MM.1S (cell line): ENCODE measurements at regions not wholly inside any gene's neighbourhood (a gene's known extent, or its start where the extent isn't known, plus 50 kb on each side); places are given as distances from the start of the nearest gene placed in this dataset.
"Not testable (repeated sequence)": the region's sequence is repeated elsewhere in the genome, so short reads cannot be mapped to it uniquely, and the experiment has no call there.

Source experiments
- DNase-seq: peaks from one replicate; pipeline ENCODE4 v3.0.0-alpha.2; 2015
- H2AFZ ChIP-seq: fragments of 300-600 bp; sonication (generic); 2 replicates; pipeline ENCODE4 v1.6.0; 2016; ENCODE audit warnings: antibody characterized with exemption, low read length
- H3F3A ChIP-seq: fragments of 300-600 bp; sonication (generic); 2 replicates; pipeline ENCODE4 v1.6.1; 2016; ENCODE audit warnings: mild to moderate bottlenecking, antibody characterized with exemption, low read length, moderate library complexity, mixed read lengths; ENCODE audit not compliant: insufficient read depth
- H3K27ac ChIP-seq: fragments of 300-600 bp; sonication (generic); 2 replicates; pipeline ENCODE4 v1.5.1; 2016; ENCODE audit warnings: mild to moderate bottlenecking, low read length
- H3K27me3 ChIP-seq: fragments of 300-600 bp; sonication (generic); replicated peaks from 2 replicates; pipeline ENCODE4 v1.6.0; 2016; ENCODE audit warnings: low read length; ENCODE audit not compliant: insufficient read depth
- H3K36me3 ChIP-seq: fragments of 300-600 bp; sonication (generic); replicated peaks from 2 replicates; pipeline ENCODE4 v1.6.1; 2016; ENCODE audit warnings: mild to moderate bottlenecking, low read length, mixed read lengths; ENCODE audit not compliant: insufficient read depth
- H3K4me1 ChIP-seq: fragments of 300-600 bp; sonication (generic); 2 replicates; pipeline ENCODE4 v1.6.1; 2016; ENCODE audit warnings: low read length, mixed read lengths
- H3K4me2 ChIP-seq: fragments of 300-600 bp; sonication (generic); 2 replicates; pipeline ENCODE4 v1.6.0; 2016; ENCODE audit warnings: low read depth, low read length
- H3K4me3 ChIP-seq: fragments of 300-600 bp; sonication (generic); 2 replicates; pipeline ENCODE4 v1.5.1; 2016; ENCODE audit warnings: low read length, mixed read lengths
- H3K79me2 ChIP-seq: fragments of 300-600 bp; sonication (generic); 2 replicates; pipeline ENCODE4 v1.6.1; 2016; ENCODE audit warnings: mixed run types, low read length, mixed read lengths
- H3K9ac ChIP-seq: fragments of 300-600 bp; sonication (generic); 2 replicates; pipeline ENCODE4 v1.6.1; 2016; ENCODE audit warnings: low read length, mixed read lengths
- H3K9me2 ChIP-seq: fragments of 300-600 bp; sonication (generic); replicated peaks from 2 replicates; pipeline ENCODE4 v1.6.1; 2016; ENCODE audit warnings: mild to moderate bottlenecking, low read length, mixed read lengths; ENCODE audit not compliant: insufficient read depth
- H3K9me3 ChIP-seq: fragments of 300-600 bp; sonication (generic); replicated peaks from 2 replicates; pipeline ENCODE4 v1.6.1; 2016; ENCODE audit warnings: mild to moderate bottlenecking, low read length, mixed read lengths; ENCODE audit not compliant: insufficient read depth
- H4K20me1 ChIP-seq: fragments of 300-600 bp; sonication (generic); 2 replicates; pipeline ENCODE4 v1.6.1; 2016; ENCODE audit warnings: mild to moderate bottlenecking, low read length, moderate library complexity, mixed read lengths; ENCODE audit not compliant: insufficient read depth
- CTCF ChIP-seq: fragments of 300-600 bp; sonication (generic); IDR thresholded peaks from 2 replicates; pipeline ENCODE4 v1.5.1; 2016; ENCODE audit warnings: antibody characterized with exemption, low read length, mixed read lengths
- EZH2 ChIP-seq: fragments of 300-600 bp; sonication (generic); optimal IDR thresholded peaks from 2 replicates; pipeline ENCODE3; 2017; ENCODE audit warnings: low read depth, mild to moderate bottlenecking, antibody characterized with exemption, low read length, mixed read lengths
- EZH2phosphoT487 ChIP-seq: fragments of 300-600 bp; sonication (generic); IDR thresholded peaks from 2 replicates; pipeline ENCODE4 v1.6.1; 2018; ENCODE audit warnings: antibody characterized with exemption, low read length

- Histone ChIP-seq H3K9me3 (no peaks in the 10 kb centered on the region), H3K4me1 (no peaks in the 10 kb centered on the region), H4K20me1 (no peaks in the 10 kb centered on the region), H2AFZ (no peak overlapping the region), H3K4me3 (no peak overlapping the region), H3K27me3 (no peaks in the 10 kb centered on the region), H3K4me2 (no peak overlapping the region), H3K27ac (no peak overlapping the region), H3K79me2 (no peaks in the 10 kb centered on the region), H3K36me3 (no peaks in the 10 kb centered on the region), H3K9ac (no peak overlapping the region), H3K9me2 (no peaks in the 10 kb centered on the region), H3F3A (no peaks in the 10 kb centered on the region)
- DNase-seq: no peak
- no peak for TF ChIP-seq EZH2phosphoT487
- no peak for TF ChIP-seq CTCF
- TF ChIP-seq EZH2: no peak
Observed at GRCh38 chr2:116810071-116810470, 1004.4 kb upstream of the DDX18 start.

GRCh38 chr2:116810645-116811044, 1003.8 kb upstream of the DDX18 start:
- Histone ChIP-seq H3K79me2 (no peaks in the 10 kb centered on the region), H3K9ac (no peak overlapping the region), H3K4me2 (no peak overlapping the region), H4K20me1 (no peaks in the 10 kb centered on the region), H3K27me3 (no peaks in the 10 kb centered on the region), H3K27ac (no peak overlapping the region), H3F3A (no peaks in the 10 kb centered on the region), H2AFZ (no peak overlapping the region), H3K9me3 (no peaks in the 10 kb centered on the region), H3K9me2 (no peaks in the 10 kb centered on the region), H3K4me1 (no peaks in the 10 kb centered on the region), H3K36me3 (no peaks in the 10 kb centered on the region), H3K4me3 (no peak overlapping the region)
- no peak for DNase-seq
- TF ChIP-seq CTCF: no peak
- no peak for TF ChIP-seq EZH2phosphoT487
- TF ChIP-seq EZH2: no peak

GRCh38 chr2:116819355-116819754, 995.1 kb upstream of the DDX18 start:
- Histone ChIP-seq H3K9ac (no peak overlapping the region), H3F3A (no peaks in the 10 kb centered on the region), H3K4me3 (no peak overlapping the region), H3K9me3 (no peaks in the 10 kb centered on the region), H3K36me3 (no peaks in the 10 kb centered on the region), H3K9me2 (no peaks in the 10 kb centered on the region), H3K27me3 (no peaks in the 10 kb centered on the region), H2AFZ (no peak overlapping the region), H3K27ac (no peak overlapping the region), H3K79me2 (no peaks in the 10 kb centered on the region), H3K4me1 (no peaks in the 10 kb centered on the region), H3K4me2 (no peak overlapping the region), H4K20me1 (no peaks in the 10 kb centered on the region)
- no peak for DNase-seq
- TF ChIP-seq EZH2phosphoT487 (no peak), CTCF (0 out of 2 replicates have a peak, but pooled peaks have one; percentile 3)

- Histone ChIP-seq H3K27ac (no peak overlapping the region), H3K4me1 (no peaks in the 10 kb centered on the region), H3K36me3 (no peaks in the 10 kb centered on the region), H4K20me1 (no peaks in the 10 kb centered on the region), H3K4me2 (no peak overlapping the region), H3K27me3 (no peaks in the 10 kb centered on the region), H3K9me3 (no peaks in the 10 kb centered on the region), H3K9me2 (no peaks in the 10 kb centered on the region), H3F3A (no peaks in the 10 kb centered on the region), H2AFZ (no peak overlapping the region), H3K4me3 (no peak overlapping the region), H3K9ac (no peak overlapping the region), H3K79me2 (no peaks in the 10 kb centered on the region)
- TF ChIP-seq EZH2phosphoT487: no peak
- TF ChIP-seq CTCF: no peak
- TF ChIP-seq EZH2: no peak
- DNase-seq: no peak
Observed at GRCh38 chr2:116820986-116821385, 993.5 kb upstream of the DDX18 start.

DNA sequence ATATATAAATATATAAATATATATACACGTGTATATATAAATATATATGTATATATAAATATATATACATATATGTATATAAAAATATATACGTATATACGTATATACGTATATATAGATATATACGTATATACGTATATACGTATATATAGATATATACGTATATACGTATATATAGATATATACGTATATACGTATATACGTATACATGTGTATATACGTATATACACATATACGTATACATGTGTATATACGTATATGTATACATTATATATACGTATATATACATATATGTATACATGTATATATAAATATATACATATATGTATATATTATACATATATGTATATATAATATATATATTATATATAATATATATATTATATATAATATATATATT, 984.9 kb upstream of the DDX18 start:
- not testable (repeated sequence) for H3K4me1 ChIP-seq, H3F3A ChIP-seq, H3K4me2 ChIP-seq, H2AFZ ChIP-seq, H3K9me3 ChIP-seq, H3K9ac ChIP-seq, H3K9me2 ChIP-seq, H4K20me1 ChIP-seq, DNase-seq, H3K36me3 ChIP-seq, H3K27me3 ChIP-seq, H3K27ac ChIP-seq, H3K79me2 ChIP-seq, H3K4me3 ChIP-seq
